ENCODE measurements at regions not wholly inside any gene's neighbourhood (a gene's known extent, or its start where the extent isn't known, plus 50 kb on each side); places are given as distances from the start of the nearest gene placed in this dataset.
"Not testable (repeated sequence)": the region's sequence is repeated elsewhere in the genome, so short reads cannot be mapped to it uniquely, and the experiment has no call there.

GRCh38 chr13:107916902-107917301, 298.4 kb downstream of the LIG4 start:
- not testable (repeated sequence) for DNase-seq (ENCODE audit: low spot score)

- DNase-seq (ENCODE audit: low spot score): no peak
Observed at GRCh38 chr13:107912745-107913144, 302.6 kb downstream of the LIG4 start.

GRCh38 chr13:107907065-107907805, 308.1 kb downstream of the LIG4 start:
- DNase-seq (ENCODE audit: low spot score): no peak

- DNase-seq (ENCODE audit: low spot score): no peak
Observed at GRCh38 chr13:107906131-107906530, 309.2 kb downstream of the LIG4 start.

- no peak for DNase-seq (ENCODE audit: low spot score)
Observed at GRCh38 chr13:107901996-107902562, 313.3 kb downstream of the LIG4 start.

GRCh38 chr13:107901230-107901629, 314.1 kb downstream of the LIG4 start:
- DNase-seq (ENCODE audit: low spot score): no peak

GRCh38 chr13:107900775-107901174, 314.6 kb downstream of the LIG4 start:
- no peak for DNase-seq (ENCODE audit: low spot score)

GRCh38 chr13:107886118-107886517, 329.2 kb downstream of the LIG4 start:
- peak; percentile 68 for DNase-seq (ENCODE audit: low spot score)

- no peak for DNase-seq (ENCODE audit: low spot score)
Observed at GRCh38 chr13:107884564-107884963, 330.8 kb downstream of the LIG4 start.

- DNase-seq (ENCODE audit: low spot score): peak; percentile 92
Observed at GRCh38 chr13:107883561-107884175, 331.7 kb downstream of the LIG4 start.

- no peak for DNase-seq (ENCODE audit: low spot score)
Observed at GRCh38 chr13:107882708-107883560, 332.4 kb downstream of the LIG4 start.

- no peak for DNase-seq (ENCODE audit: low spot score)
Observed at GRCh38 chr13:107881362-107881761, 334.0 kb downstream of the LIG4 start.

GRCh38 chr13:107874456-107874855, 340.9 kb downstream of the LIG4 start:
- DNase-seq (ENCODE audit: low spot score): no peak

GRCh38 chr13:107873926-107874325, 341.4 kb downstream of the LIG4 start:
- DNase-seq (ENCODE audit: low spot score): no peak

GRCh38 chr13:107870400-107870799, 344.9 kb downstream of the LIG4 start:
- no peak for DNase-seq (ENCODE audit: low spot score)

GRCh38 chr13:107867701-107868661, 347.4 kb downstream of the LIG4 start:
- peak; percentile 54 for DNase-seq (ENCODE audit: low spot score)

- DNase-seq (ENCODE audit: low spot score): peak; percentile 40
Observed at GRCh38 chr13:107866941-107867623, 348.3 kb downstream of the LIG4 start.

- DNase-seq (ENCODE audit: low spot score): peak; percentile 51
Observed at GRCh38 chr13:107866032-107866940, 349.1 kb downstream of the LIG4 start.

- DNase-seq (ENCODE audit: low spot score): peak; percentile 22
Observed at GRCh38 chr13:107865643-107866031, 349.7 kb downstream of the LIG4 start.

GRCh38 chr13:107865318-107865575, 350.1 kb downstream of the LIG4 start:
- DNase-seq (ENCODE audit: low spot score): no peak
